Fibroblast of skin of right quadriceps (primary cell): ENCODE measurements at regions not wholly inside any gene's neighbourhood (a gene's known extent, or its start where the extent isn't known, plus 50 kb on each side); places are given as distances from the start of the nearest gene placed in this dataset.

Experiments
- DNase-seq: peaks from one replicate; pipeline ENCODE4 v3.0.0-alpha.2; 2013

DNA sequence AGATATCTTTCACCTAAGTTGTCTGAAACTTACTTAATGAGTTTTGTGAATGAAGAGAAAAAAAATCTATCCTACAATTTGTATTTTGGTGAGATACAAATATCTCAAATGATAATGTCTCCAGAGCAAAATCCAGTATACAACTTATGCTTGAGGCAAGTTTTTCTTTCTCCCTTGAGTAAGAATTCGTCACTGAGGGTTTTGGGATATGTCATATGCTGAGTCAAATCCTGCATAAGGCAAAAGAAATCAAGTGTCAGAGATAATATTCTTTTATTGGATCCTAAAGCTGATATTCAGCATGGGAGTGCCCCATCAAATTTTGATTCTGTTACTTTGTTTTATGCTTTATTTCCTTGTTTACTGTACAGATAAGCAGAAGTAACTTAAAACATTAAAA is 1308.6 kb downstream of the ARAP2 start:
- DNase-seq = no peak

DNA sequence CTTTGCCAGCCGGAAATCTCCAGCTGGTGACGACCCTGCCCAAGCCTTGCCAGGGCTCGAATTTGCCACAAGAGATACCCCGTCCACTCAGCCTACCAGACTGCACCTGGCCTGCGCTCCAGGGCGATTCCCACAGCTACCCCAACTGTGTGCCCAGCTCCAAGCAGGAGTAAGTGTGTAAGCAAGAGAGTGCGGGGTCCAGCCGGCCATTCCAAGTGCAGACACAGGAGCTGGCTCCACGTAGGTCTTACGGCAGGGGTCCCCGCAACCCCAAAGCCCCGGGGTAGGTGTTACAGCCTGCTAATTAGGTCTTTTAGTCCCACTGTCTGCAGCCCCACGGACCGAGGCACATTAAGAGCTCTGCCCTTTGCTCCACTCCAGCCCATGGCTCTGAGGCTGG is 1305.2 kb downstream of the ARAP2 start:
- no peak for DNase-seq

DNA sequence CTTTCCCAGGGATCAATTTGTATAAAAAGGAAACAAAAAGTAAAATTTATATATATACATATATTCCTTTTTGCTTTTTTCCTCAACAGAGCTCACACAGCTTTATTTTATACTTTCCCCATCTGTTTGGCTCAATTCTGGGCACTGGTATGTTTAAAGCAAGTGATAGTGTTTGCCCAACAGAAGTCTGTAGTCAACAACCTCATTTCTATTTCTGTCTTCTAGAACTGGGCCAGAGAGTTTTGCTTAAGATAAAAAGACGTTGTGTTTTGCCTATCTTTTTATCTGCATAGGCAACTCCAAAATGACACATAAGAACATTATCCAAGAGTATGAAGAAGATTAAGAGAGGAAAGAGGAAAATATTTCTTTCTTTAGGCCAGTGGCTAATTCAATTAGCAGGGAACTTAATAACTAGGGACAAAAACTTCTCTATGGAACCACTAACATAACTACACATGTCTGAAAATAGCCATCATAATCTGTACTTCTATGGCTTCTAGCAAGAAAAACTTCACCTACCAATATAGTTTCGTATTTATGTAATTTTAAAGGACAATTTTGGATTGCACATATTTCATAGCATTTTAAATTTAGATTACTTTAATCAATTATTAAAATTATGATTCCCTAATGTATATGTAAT is 1300.5 kb downstream of the ARAP2 start:
- DNase-seq = no peak

- no peak for DNase-seq
Measured at GRCh38 chr4:34950926-34951325, 1293.4 kb downstream of the ARAP2 start.

DNA sequence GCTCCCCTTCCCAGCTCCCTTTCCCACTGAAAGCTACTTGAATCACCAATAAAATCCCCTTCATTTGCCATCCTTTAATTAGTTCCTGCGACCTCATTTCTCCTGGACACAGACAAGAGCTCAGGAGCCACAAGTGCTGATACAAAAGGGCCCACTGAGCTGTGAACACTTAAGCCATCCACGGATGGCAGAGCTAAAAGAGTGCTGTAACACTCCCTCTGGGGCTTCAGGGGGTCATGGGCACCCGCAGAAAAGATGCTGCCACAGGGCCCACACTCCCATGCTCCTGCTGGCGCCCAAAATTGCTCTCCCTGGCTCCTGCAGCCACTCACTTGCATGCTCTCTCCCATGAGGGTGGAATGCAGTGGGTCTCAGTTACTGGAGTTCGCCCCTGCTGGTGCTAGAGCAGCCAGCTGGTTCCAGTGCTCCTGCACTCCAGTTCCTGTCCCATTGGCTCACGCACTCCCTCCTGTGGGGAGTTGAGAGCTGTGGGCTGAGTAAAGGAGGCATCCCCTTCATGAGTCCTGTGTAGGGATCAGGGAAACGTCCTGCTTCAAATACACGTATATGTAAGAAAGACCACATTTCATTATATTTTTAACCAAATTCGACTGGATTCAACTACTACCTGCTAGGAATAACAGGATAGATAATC is 1291.0 kb downstream of the ARAP2 start:
- DNase-seq = no peak

DNA sequence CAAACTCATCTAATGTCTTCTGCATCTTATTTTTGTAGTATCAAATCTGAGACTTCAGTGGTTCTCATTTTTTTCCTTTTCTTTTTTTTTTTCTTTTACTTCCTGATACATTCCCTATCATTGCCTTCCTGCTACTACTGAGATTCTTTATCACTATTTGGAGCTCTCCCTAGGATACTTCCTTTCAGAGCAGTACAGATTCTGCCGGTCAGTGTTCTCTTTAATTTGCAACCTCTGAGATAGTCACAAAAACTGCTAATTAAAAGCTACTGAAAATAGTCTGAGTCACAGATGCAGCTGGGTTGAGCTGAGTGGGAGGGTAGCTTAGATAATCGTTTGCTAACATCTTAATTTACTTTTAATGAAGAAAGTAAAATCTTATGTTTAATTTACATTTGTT is 1279.7 kb downstream of the ARAP2 start:
- DNase-seq = no peak

DNA sequence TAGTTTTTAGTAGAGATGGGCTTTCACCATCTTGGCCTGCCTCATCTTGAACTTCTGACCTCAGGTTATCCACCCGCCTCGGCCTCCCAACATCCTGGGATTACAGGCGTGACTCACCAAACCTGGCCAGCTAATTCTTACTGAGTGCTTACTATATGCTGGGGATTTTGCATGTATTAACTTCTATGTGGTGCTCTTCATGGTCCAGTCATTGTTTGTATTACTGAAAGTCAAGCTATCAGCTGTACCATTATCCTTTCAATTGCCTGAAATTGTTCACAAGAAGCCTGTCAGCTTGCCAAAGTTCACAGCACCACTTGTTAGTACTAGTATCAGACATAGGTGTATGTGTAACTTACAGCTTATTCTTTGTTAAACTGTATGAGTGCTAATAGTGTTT is 1272.1 kb downstream of the ARAP2 start:
- DNase-seq = no peak

DNA sequence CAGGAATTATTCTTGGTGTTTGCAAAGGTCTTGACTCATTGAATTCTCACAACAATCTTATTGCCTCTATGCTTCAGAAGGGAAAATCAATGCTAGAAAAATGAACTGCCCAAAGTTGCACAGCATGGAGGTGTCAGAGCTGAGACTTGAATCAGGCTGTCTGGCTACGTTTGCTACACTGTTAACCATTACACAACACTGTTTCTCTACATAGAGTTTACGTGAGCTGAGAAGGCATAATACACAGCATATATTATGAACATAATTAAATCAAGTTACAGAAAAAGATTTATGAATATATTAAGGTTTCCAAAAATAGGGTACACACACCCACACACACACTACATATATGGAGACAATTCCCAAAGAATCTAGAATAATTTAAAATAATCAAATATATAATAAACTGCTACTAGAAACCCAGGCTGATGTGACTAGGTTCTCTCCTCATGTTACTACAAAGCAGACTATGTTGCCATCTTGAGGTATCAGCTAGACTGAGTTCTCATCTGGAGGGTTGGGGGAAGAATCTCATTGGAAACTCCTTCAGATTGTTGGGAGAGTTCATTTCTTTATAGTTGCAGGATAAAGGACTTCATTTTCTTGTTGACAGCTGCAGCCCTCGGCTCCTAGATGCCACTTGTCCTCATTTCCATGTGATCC is 1270.5 kb downstream of the ARAP2 start:
- no peak for DNase-seq

DNA sequence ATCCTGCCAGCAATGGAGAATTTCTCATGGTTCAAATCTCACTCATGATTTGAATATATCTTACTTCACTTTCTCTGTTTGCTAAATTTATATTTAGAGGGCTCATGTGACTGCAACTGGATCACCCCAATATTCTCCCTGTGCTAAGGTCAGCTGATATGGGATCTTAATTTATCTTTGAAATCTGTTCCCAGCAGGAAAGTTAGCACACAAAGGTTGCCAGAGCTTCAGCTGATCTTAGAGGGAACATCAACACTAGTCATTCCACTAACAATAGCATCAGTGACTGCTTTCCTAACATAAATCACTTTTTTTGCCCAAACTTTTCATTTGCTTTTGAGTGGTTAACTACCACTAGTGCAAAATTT is 1270.0 kb downstream of the ARAP2 start:
- DNase-seq = no peak

- DNase-seq = peak; percentile 59
Measured at GRCh38 chr4:35021222-35021621, 1223.1 kb downstream of the ARAP2 start.

DNA sequence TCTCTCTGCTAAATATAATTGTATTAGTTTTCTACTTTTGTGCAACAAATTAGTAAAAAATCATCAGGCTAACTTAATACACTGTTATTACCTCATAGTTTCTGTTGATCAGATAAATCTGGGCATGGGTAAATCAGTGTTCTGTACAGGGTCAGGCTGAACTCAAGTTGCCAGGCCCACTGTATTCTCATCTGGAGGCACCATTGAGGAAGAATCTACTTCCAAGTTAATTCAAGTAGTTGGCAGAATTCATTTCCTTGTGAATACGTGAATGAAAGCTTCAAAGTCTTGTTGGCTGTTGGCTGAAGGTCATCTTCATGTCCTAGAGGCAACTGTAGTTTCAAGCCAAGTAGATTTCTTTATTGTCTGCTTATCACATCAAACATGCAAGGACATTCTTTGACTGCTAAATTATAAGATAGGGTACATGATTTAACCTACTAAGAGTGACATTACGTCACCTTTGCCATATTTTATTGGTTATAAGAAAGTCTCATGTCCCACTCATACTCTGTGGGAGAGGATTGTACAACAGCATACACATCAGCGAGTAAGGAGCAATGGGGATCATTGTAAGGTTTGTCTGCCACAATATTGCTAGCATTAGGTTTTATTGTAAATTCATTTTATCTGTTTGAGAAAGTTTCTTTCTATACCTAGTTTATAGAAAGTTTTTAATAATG is 1219.0 kb downstream of the ARAP2 start:
- DNase-seq = no peak

DNA sequence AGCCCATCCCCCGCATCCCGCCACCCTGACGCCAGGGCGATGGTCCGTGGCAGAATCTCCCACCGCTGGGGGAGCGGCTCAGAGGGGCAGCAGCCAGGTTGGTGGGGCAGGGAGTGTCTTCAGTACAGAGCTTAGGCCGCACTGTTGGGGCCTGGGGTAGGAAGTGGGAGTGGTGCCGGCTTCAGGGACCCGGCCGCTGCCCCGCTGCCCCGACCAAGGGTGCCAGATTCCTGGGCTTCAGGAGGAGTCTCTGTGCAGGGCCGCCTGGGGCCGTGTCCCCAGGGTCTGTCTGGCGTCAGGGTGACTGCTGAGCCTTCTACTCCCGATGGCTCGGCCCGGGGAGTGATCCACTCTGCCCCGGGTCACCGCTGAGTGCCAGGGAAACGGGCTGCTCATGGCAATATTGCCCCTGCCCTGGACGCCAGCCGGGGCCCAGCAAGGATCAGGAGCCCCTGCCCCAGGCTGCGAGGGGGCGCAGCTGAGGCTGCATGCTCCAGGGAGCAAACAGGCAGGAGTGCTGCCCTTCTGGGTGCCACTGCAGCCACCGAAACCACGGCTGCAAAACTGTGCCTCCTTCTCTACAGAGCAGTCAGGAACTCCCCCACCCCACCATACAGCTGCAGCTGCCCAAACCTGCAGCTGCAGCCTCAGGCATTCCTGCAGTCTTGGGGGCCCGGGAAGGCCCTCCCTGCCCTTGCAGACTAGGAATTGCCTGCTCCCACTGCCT is 1206.1 kb downstream of the ARAP2 start:
- DNase-seq = no peak

GRCh38 chr4:35038845-35039244 is 1205.5 kb downstream of the ARAP2 start:
- DNase-seq = no peak

DNA sequence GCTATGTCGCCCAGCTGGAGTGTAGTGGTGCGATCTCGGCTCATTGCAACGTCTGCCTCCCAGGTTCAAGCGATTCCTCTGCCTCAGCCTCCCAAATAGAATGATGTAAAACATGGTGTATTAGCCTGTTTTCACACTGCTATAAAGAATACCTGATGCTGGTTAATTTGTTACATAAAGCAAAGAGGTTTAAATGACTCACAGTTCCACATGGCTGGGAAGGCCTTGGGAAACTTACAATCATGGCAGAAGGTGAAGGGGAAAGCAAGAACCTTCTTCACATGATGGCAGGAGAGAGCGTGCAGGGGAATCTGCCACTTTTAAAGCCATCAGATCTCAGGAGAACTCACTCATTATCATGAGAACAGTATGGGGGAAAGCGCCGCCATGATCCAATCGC is 1191.8 kb downstream of the ARAP2 start:
- DNase-seq = no peak

DNA sequence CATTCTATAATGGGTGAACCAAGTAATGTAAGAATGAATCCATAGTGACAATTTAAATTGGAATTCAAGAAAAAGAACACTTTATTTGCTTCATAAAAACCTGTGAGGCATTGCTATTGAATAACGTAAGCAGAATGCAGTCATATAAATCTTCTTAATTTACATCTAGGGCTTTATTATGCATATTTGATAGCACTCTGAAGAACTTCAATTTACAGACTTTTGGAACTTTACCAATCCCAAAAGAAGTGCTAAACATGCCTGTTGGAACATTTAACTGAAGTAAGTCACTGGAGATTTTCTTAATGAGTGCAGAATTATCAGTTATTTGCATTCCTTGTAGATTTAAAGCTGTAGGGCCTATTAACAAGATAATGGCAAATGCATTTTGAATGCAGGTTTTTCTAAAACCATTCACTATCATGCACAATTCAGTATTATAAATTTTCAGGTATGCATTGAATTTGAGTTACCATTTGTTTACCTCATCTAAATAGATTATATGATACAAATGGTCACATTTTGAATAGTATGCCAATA is 1181.2 kb downstream of the ARAP2 start:
- no peak for DNase-seq

GRCh38 chr4:35066406-35066805 is 1177.9 kb downstream of the ARAP2 start:
- no peak for DNase-seq

DNA sequence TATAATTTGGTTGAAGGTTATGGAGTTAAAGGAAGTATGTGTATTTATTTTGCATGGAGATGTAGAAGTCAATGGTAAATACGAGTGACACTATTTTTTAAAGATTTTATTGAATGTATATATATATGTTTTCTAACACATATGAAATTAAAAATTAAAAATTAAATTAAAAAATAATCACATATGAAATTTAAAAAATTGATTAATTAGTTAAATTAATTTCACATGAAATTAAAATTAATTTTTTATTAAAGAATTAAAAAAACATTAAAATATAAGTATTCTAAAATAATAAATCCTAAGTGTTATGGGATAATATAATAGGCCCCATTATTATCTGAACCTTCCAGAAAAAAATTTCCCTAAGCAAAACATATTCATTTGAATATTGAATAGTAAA is 1163.5 kb downstream of the ARAP2 start:
- DNase-seq = no peak

- no peak for DNase-seq
Measured at GRCh38 chr4:35087218-35087617, 1157.1 kb downstream of the ARAP2 start.

DNA sequence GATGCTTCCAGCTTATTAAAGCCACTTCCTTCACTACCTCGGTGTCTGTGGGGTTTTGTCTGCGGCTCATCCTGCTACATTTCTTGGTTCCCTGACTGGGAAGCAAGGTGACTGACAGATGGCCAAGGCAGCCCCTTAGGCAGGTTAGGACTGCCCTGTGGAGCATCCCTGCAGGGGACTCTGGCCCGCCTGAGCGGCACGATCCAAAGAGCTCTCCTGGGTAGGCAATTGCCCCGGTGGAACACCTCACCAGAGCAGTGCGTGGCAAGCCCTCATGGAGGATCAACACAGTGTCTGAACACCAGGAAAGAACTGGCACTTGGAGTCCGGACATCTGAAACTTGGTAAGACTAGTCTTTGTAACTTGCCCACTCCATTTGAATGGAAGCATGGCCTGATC is 1143.4 kb downstream of the ARAP2 start:
- DNase-seq = no peak

- DNase-seq = no peak
Measured at GRCh38 chr4:35102066-35102465, 1142.2 kb downstream of the ARAP2 start.

DNA sequence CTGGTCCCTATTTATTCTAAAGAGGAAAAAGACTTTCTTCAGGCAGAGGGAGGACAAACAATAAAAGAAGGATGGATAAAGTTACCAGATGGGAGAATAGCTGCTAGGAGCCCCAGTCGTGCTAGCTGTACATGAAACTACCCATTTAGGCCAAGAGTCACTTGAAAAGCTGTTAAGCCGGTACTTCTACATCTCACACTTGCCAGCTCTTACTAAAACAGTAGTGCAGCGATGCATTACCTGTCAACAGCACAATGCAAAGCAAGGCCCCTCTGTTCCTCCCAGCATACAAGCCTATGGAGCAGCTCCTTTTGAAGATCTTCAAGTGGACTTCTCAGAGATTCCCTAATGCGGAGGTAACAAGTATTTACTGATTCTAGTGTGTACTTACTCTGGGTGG is 1138.8 kb downstream of the ARAP2 start:
- DNase-seq = no peak

- no peak for DNase-seq
Measured at GRCh38 chr4:35106091-35106734, 1138.1 kb downstream of the ARAP2 start.
